SKM-1 (cell line): ENCODE measurements at regions not wholly inside any gene's neighbourhood (a gene's known extent, or its start where the extent isn't known, plus 50 kb on each side); places are given as distances from the start of the nearest gene placed in this dataset.
"Not testable (repeated sequence)": the region's sequence is repeated elsewhere in the genome, so short reads cannot be mapped to it uniquely, and the experiment has no call there.

Source experiments
- DNase-seq: peaks from one replicate; lab custom pipeline; 2025; ENCODE audit not compliant: unreplicated experiment; lab: John Stamatoyannopoulos, UW

DNA sequence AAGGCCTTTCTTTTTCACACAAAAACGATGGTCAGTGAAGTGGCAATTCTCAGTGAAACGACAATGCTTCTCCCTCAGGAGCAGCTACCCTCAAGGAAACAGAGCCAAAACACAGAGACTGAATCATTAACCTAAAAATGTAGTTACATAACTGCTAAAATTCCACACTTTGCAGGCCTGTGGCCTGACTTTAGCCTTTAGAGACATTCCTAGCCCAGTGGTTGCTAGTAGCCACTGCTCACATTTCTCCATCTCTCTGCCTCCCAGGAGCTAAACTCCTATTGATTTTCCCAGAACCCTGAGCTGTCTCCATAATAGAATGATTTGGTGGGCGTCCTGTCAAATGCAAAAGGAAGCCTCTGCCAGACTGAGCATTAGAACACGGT, 630.1 kb upstream of the KCNMB2 start:
- DNase-seq = no peak

DNA sequence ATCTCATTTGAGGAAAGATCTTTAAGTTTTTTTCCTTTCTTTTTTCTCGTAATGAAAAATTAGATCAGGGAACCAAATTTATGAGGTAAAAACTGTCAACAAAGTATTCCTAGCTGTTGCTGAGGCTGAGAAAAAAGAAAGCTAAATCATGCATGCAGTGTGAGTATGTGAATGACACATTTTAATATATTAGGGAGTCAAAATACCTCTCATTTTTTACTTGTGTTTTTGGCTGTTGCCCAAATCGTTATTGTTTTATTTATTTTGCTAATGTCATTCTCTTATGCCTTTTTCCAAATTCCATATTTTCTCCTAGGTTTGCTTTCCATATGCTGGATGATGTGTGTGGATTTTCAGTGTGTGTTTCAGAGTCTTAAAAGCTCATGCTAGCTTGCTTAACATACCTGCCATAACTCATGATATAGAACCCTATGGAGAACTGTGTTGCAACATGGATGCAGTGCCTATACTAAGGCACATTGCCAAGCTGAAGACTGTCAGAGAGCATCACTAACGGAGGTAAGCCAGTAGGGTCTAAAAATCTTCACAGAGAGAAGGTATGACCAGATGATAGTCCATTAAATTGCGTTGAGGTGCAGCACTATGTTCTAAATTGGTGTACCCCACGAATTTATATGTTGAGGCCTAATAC, 629.5 kb upstream of the KCNMB2 start:
- DNase-seq = no peak

DNA sequence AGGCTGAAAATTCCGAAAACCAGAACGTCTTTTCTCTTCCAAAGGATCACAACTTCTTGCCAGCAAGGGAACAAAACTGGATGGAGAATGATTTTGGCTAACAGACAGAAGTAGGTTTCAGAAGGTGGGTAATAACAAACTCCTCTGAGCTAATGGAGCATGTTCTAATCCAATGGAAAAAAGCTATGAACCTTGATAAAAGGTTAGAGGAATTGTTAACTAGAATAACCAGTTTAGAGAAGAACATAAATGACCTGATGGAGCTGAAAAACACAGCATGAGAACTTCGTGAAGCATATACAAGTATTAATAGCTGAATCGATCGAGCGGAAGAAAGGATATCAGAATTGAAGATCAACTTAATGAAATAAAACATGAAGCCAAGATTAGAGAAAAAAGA, 626.7 kb upstream of the KCNMB2 start:
- DNase-seq = not testable (repeated sequence)

DNA sequence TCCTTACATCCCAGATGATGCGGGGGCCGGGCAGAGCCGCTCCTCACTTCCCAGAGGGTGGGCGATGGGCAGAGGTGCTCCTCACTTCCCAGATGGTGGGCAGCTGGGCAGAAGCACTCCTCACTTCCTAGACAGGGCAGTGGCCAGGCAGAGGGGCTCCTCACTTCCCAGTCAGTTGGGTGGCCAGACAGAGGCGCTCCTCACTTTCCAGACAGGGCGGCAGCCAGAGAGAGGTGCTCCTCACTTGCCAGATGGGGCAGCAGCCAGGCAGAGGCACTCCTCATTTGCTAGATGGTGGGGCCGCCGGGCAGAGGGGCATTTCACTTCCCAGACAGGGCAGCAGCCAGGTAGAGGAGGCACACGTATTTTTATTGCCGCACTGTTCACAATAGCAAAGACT, 622.0 kb upstream of the KCNMB2 start:
- DNase-seq = no peak

DNA sequence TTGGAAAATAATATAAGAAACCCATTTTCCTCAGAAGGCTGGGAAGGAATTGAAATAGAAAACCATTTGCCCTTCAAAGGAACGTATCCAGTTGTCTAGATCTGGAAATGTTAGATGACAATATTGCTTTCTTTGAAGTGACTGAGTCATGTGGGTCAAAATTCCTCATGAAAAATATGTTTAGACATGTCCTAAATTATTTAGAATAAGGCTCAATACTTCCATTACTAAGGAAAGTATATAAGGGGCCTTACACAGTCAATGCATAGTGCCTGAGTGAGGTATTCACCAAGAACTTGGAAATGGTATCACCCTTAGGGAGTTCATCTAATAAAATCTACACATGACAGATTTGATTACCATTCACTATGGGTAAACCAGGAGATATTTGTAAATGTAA, 619.8 kb upstream of the KCNMB2 start:
- no peak for DNase-seq

DNA sequence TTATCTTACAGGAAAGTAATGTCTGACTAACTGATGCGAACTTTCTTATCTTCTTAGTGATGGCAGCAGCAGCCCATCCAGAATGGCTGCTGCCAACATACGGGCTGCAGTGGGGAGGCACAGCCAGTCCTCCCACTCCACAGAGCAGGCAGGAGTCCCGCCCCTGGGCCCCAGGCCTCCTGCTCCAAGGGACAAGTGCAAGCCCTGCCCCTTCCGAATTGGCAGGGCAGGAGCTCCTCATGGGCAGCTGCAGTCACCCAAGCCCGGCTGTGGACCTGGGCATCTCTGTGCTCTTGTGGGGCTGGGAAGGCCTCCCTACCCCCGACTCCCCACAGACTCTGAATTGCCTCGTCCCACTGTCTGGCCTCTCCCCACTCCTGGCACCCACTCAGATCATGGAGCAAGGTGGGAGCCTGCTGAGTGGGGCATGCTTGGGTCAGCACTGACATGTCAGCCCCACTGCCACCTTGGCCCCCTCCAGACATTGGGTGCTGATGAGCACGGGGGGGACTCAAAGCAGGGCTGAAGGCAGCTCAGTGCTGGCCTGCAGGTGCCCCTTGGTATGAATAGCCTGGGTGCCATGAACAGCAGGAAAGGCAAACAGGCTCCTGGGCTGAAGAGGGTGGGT, 618.9 kb upstream of the KCNMB2 start:
- no peak for DNase-seq

DNA sequence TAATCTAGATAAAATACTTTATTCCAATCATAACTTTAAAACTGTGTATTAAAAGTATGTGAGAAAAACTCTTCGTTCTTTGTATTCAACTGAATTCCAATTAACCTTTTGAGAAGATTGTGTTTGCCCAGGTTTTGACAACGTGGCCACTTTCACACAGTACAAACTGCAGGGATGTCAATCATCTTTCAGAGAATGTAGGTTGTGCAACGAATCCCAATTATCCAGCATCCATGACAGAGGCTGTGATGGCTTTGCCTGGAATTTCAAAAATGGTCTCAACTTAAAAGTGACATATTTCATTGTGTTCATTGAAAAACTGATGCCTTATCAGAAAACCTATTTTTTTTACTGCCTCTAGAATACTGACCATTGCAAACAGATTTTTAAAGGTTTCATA, 615.1 kb upstream of the KCNMB2 start:
- no peak for DNase-seq

DNA sequence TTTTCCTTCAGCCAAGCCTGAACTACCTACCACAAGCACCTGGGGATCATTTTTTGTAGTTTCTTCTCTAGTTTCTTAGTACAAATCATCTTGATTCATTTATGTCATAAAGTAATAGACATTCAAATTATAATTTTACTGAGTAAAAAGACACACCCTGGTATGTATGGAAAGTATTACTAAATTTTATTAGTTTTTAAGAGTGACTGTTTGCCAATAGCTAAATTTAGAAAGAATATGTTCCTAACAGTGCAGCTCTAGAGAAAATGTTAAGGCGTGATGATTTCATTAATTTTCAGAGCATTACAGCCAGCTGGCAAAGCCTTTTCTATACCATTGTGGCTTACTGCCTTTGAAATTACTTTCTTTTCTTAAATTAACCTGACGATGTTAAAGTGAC, 612.0 kb upstream of the KCNMB2 start:
- DNase-seq = no peak

DNA sequence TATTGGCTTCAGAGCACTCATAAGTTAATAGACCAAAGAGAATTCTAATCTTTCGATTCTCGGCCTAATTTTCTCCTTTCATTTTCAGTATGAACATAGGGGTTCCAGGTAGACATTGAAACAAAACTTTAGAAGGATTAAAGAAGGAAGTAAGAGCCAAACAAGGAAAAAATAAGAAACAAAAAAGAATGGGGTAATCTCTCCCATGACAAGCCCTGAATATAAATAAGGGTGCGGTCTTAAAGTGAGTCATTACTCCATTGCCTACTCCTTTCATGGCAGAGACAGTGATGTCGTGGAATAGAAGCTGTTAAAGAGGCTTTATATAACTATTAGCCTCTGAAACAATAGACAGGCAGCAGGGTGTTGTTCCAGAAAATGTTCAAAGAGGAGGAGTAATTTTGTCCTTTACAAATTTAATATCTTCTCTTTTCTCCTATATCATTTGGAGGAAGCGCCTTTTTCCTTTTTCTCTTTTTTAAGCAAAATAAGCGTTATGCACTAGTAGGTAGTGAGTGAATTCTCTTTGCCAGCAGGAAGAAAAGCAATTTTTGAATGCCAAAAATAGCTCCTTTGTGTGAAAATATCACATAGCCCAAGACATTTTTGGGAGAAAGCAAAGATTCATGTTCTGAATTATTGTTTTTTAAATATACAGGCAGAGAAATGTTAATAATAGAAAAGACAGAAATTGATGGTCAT, 607.9 kb upstream of the KCNMB2 start:
- no peak for DNase-seq

DNA sequence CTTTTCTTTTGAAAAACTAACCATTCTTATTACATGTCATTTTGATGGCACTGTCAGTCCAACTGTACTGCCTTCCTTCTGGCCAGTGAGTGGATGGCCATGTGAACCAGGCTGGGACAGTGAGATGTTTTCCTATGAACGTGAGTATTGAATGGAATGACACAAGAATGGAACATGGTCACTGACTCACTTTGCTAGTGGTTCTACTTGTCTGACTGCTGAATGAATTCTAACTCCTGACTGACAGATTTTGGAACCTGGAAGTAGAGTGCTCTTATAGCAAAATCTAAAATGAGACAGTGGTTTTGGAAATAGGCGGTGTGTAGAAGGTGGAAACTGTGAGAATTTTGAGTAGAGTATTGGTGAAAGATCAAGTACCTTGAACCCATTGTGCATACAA, 606.9 kb upstream of the KCNMB2 start:
- DNase-seq = no peak

DNA sequence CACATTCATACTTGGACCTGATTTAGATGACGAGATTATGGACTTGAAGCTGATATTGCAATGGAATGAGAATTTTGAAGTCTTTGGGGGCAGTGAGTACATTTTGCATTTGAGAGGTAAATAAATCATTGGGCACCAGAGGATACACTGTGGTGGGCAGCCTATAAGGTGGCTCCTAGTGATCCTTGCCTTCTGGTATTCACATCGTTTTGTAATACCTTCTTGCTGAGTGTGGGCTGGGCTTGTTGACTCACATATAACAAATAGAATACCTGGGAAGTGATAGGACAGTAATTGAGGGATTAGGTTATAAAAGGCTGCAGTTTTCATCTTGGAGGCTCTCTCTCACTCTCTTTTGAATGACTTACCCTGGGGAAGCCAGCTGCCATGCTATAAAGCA, 605.5 kb upstream of the KCNMB2 start:
- no peak for DNase-seq

DNA sequence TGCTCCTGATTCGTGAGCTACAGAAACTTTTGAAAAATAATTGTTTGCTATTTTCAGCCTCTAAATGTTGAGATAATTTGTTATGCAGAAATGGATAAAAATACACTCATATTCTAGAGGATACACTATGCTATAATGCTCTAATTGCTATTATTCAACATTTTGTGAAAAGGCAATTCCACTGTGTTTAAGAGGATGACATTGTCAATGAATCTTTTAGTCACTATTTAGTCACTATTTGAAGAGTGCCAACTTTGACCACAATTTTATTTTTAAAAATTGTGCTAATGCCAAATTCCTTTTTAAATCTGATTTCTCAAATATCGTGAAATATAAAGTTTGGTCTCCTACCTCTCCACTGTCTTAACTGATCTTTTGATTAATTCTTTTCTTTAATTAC, 604.9 kb upstream of the KCNMB2 start:
- DNase-seq = no peak

DNA sequence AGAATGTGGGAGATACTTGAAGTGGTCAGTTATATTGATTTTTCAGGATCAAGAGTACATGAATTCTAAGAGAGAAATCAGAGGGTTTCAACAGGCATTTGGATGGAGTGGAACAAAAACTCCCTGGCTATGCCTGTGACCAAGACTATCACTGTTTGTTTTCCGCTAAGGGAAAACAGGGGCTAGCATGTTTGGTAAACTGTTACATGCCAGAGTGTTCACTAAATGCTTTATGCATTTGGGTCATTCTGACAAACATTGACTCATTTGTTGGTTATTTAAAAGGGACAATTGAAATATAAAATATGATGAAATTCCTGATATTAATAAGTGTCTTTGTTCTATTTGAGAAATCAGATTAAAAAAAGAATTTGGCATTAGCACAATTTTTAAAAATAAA, 603.9 kb upstream of the KCNMB2 start:
- DNase-seq = no peak

DNA sequence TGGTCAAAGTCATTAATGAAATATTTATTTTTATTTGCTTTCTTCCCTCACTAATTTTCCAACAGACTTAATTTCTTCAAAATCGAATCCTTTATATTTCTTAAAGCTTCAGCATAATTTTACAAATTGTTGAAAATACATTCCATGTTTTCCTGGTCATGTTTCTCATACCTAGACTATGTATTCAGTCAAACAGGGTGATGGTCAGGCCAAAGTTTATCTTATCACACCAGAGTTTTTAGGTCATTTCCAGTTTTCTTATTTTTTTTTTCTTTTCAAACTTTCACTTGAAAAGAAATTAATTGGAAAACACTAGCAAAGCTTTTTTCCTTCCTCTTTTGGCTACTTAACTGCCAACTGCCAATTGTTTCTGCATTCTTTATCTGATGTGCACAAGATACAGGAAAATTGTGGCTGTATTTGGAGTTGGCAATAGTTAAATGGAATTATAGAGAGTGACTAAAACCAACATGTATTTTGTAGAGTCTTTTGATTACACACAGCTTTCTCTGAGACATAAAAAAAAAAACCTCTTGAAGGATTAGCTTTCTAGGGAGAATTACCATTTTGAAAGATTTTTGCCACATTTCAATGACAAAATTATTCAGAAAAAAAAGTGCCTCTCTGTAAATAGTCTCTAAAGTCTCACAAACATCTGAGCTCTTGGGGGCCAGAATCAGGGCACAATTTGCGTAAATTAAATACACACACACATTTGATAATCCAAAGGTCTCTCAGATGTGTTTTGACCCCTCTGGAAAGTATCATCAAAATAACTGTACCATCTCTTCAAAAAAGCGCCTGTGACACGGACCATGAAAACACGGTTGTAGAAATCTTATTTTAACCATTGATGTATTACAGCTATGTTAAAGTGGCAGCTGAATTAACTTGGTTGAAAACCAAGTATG, 603.2 kb upstream of the KCNMB2 start:
- DNase-seq = no peak

DNA sequence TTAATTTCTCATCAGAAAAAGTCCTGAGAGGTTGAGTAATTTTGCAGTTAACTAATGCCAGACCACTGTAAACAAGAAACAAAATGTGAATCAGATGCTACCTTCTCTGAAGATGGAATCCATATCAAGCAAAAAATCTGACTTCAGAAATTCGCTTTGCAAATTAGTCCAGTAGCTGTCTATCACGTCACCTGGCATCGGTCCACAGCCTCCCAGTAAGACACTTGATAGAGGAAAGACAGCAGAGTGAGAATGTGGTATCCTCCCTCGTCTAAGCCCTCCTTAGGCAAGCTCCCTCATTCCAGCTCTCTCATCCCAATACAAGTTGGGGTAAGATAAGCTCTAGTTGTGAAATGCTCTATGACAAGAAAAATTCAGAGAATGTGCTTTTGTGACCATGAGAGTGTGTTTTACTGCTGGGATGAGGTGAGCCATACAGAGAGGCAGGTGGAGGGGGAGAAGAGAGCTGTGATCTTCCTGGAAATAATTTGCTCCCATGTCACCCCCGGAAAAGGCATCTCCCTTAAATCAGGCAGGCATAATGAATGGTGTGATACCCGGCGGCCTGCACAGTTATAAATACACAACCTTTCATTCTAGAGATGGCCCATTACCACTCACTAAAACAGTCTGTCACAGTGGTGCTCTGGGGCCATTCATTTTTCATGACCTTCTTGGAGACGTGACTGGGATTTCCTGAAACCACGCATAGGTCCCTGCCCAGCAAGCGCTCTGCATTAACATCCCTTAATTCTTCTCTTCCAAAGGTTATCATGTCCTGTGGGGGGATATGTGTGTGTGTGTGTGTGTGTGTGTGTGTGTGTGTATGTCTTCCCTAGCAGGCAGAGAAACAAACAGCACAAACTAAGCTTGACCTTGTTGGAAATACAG, 602.0 kb upstream of the KCNMB2 start:
- DNase-seq = no peak

DNA sequence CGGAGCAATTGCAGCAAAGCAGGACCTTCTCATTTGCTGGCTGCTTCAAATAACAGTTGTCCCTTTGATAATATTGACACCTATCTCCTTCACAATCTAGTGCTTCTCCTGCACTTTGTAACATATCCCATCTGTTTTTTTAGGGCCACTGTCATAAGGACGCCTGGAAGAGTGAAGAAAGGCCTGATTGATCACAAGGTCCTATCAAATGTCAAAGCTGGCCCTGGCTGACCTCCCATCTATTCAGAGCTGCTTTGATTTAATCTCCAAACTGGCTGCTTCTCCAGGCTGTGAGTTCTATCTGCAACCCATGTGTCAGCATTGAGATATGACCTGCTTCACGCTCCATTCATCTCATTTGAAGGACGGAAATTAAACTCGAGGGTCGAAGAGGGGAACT, 601.2 kb upstream of the KCNMB2 start:
- DNase-seq = no peak

DNA sequence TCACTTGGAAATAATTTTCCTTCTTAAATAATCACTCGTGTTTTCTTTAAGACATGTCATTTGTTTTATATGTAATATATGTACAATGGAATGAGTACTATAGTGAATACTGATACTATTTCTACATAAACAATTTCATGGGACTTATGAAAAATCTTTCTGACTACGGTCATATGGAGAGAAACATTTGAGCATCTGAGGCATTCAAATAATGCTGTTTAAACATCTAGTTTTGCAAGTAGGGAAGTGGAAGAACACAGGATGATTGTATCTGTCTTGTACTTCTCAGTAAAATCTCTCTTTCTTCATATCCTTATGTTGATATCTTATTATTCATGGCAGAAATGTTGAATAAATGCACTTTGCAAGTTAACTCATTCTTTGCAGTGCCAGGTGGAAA, 599.5 kb upstream of the KCNMB2 start:
- DNase-seq = no peak

DNA sequence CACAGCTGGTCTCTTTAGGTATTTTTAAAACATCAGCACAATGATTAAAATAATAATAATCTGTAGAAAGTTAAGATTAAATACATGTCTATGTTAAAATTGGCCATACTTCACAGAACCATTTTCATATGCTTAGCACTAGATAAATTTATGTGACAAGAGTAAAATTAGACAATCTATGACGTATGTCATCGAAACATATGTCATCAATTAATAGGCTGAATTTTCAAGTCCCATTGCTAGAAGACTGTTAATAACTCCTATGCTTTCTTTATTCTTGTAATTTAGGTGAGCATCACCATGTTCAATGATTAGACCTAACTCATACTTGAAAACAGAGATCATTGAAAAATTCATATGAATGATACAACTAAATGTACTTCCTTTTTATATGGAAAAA, 593.3 kb upstream of the KCNMB2 start:
- DNase-seq = no peak

DNA sequence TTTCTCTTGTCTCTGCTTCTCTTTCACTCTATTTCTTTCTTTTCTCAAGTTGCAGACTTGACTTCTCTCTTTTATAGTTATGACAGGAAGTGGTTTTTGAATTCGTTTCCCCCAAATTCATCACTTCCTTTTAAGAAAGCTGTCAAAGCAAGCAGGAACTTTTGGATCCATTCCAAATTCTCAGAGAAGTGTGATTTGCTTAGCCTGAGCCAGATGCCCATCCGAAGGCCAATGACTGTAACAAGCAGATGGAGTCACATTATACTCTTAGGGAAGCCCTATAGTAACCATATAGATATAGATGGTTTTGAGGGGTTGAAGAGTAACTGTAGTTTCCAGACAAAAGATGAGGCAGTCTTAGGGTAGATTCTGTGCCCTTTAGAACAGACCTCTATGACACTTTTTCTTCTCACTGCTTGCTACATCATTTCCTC, 592.0 kb upstream of the KCNMB2 start:
- peak; percentile 44 for DNase-seq

DNA sequence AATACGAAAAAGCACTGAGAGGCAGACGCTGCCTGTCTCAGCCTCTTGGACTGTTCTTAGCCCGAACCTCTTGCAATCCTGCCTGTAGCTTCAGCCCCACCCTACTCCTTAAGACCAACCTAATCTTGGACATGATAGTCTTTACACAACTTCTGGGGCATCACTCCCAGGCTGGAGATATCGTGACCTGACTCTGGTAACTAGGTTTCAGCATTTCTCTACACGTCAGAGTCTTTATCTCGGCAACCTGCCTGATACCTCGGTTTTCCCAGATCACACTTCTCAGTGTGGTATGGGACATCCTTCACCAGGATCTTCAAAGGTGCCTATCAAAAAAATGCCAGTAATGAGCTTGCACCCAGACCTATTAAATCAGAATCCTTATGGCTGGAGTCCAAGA, 590.2 kb upstream of the KCNMB2 start:
- no peak for DNase-seq

DNA sequence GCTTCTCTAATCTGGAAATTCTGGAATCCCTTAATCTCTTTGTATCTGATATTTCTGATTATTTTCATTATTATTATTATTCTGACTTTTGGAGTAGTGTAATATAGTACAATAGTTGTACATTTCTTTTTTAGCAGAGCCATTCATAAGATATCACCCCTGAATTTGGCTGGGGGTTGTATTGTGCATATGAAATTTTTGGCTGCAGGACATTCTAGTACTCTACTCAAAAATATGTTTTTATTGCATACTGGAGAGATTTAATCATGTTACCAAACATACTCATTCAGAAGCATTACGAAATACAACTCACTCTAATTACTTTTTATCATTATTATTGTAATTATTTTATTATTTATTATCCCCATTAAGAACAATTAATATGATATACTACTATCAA, 589.7 kb upstream of the KCNMB2 start:
- DNase-seq = no peak
